HG03342 (cell line): ENCODE measurements at regions not wholly inside any gene's neighbourhood (a gene's known extent, or its start where the extent isn't known, plus 50 kb on each side); places are given as distances from the start of the nearest gene placed in this dataset.

Experiments used
- ATAC-seq: cut with Tn5 transposase; IDR thresholded peaks from one replicate; pipeline ENCODE4 v1.9.1; 2021; ENCODE audit warnings: mild to moderate bottlenecking, moderate library complexity; ENCODE audit not compliant: unreplicated experiment

DNA sequence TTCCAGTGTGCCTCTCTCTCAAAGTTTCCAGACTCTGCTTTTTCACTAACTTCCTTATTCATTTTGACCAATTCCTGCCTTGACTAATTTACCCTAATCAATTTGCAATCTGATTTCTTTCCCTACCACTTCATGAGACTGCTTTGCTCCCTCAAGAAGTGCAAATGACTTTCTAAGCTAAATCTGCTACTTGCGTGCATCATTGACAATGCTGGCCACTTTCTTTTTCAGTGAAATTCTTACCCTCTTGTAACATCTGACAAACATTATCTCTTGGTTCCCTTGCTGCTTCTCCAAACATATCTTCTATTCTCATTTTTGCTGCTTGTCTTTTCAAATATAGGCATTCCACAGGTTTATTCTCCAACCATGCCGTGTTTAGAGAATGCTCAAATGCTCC, 659.9 kb downstream of the USP25 start:
- ATAC-seq: no peak

GRCh38 chr21:16395285-16395684, 665.5 kb downstream of the USP25 start:
- ATAC-seq: no peak

DNA sequence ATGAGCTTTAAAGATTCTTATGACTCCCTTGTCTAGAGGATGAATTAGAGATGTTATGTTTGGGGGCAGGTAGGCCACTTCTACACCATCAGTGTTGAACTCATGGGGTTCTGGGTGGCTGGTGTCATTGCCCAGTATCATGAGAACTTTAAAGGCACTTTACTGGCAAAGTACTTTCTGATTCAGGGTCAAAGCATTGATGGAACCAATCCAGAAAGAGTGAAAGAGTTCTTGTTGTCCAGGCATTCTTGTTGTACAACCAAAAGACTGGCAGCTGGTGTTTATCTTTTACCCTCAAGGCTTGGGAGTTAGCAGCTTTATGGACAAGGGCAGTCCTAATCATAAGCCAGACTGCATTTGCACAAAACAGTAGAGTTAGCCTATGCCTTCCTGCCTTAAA, 673.0 kb downstream of the USP25 start:
- ATAC-seq: no peak

GRCh38 chr21:16404776-16405175, 675.0 kb downstream of the USP25 start:
- no peak for ATAC-seq

DNA sequence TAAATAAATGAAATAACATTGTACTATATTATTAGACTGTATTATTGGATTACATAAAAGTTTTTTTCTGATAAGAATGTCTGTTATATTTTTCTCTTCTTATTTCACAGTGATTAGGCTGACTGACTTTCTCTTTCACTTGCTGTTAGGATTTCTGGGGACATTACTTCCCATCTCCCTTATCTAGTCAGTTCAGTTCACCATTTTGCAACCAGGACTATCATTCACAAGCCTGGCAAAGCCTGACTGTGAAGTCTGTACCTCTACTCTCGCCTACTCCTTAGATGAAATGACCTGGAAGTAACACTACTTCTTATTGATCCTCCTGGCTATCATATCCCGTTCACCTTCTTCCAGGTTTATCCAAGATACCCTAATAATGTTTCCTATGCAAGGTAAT, 676.6 kb downstream of the USP25 start:
- ATAC-seq: no peak

GRCh38 chr21:16407403-16408240, 677.8 kb downstream of the USP25 start:
- ATAC-seq: no peak

DNA sequence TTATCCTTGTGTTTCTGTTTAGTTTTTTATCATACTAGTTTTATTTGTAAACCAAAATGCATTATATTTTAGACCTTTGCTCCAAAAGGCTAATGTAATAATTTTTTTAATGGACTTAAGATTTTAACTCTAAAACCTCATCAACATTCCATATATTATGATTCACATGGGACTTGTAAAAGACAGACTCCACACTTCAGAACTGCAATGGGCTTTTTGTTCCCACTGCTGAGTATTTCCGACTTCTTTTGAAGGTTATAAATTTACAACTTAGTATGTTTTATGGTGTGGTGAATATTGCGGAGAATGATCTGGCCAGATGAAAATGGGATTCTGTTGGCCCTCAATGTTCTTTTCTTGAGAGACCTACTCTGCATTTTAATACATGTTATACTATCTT, 678.5 kb downstream of the USP25 start:
- ATAC-seq: no peak

GRCh38 chr21:16409352-16409751, 679.6 kb downstream of the USP25 start:
- ATAC-seq: no peak

GRCh38 chr21:16418226-16418625, 688.4 kb downstream of the USP25 start:
- ATAC-seq: no peak

- ATAC-seq: no peak
Measured at GRCh38 chr21:16418642-16419041, 688.9 kb downstream of the USP25 start.

- no peak for ATAC-seq
Measured at GRCh38 chr21:16419188-16419921, 689.6 kb downstream of the USP25 start.

DNA sequence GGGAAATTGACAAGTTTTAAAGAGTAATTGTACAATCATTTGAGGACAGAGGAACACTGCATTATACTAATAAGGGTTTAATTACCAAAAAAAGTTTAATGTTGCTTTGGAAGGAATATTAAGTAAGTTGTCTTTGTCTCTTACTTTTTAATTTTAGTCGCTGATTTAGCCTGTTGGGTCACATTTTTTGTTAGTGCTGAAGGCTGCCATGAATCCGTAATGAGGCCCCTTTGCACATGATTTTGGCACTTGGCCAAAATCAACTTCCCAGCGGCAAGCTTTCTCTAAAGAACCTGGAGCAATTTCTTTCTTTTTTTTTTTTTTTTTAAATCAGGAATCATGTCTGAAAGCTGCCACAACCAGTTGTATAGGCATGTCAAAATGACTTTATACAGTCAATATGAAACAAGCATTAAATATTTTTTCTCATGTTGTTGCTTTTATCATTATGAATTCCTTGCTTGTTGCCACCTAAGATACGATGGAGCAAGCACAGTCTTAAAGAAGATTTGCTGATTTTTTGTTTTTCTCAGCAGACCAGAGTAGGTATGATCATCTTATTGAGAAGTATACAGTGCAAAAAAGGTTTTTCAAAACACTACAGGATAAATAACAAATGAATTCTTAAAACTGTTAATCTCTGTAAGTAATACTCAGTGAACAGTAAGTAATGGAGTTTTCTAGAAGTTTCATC, 690.4 kb downstream of the USP25 start:
- ATAC-seq: no peak

DNA sequence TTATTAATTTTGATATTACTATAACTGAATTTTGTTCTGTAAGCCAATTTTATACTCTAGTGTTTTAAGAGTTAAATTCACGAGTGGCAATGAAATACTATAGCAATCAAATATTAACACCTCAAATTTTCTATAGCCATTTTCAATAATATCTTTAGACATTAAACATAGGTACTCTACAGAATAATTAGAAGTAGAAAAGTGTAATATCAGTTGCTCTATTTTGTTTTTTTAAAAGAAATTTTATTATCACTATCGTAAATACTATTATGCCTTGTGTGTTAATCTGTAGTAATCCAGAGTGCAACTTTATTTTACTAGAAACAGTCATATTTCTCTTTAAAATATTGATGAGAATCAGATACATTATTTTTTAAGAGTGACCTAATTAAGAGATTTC, 691.2 kb downstream of the USP25 start:
- no peak for ATAC-seq

DNA sequence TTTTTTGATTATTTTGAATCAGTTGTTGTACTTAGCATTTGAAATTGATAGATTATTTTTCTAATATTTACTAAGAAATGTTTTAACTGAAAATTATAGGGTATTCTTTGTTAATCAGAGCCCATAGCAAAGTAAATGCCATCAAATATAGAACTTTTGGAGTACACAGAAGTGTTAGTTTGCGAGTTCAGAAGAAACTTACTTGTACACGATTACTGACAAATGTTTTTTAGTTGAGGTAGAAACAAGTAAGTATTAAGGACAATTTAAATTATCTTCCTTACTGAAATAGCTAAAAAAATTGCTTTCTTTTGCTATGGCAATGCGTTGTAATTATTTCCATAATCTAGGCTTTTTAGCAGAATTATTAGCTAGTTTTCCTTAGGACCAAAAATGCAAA, 692.2 kb downstream of the USP25 start:
- no peak for ATAC-seq

- no peak for ATAC-seq
Measured at GRCh38 chr21:16422702-16423101, 692.9 kb downstream of the USP25 start.

- ATAC-seq: no peak
Measured at GRCh38 chr21:16423921-16424320, 694.1 kb downstream of the USP25 start.

GRCh38 chr21:16424331-16424751, 694.6 kb downstream of the USP25 start:
- ATAC-seq: no peak

DNA sequence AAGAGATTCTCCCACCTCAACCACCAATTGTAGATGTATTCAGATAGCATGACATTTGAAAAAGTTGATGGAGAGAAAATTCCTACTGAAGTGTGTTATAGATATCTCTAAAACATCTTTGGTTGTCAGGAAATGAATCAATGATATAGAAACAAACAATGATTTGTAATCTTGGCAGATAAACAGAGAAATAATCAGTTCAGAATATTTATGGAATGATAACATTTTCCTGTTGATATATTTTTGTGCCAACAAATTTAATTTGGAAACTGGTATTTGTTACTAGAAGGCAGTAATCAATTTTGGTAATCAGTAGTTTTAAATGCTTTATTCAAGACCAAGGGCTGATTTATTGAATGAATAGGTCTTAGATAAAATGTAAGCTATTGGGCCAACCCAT, 695.6 kb downstream of the USP25 start:
- ATAC-seq: no peak

DNA sequence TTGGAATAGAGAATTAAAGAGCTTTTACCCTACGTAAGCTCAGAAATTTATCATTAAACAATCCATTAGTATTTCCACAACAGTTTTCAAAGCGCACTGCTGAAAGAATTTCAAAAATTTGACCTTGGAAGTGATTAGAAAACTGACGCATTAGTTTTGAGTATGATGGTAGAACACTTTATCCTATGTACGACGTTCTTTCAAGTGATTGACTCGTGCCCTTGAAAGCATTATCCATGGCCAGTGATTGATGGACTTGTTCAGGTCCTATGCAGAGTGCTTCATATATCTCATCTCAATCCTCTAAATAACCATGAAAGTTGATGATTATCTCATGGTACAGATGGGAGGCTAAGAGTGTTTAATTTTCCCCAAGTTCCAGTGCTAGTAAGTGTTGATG, 697.2 kb downstream of the USP25 start:
- ATAC-seq: no peak

GRCh38 chr21:16427587-16428087, 697.9 kb downstream of the USP25 start:
- ATAC-seq: no peak

- no peak for ATAC-seq
Measured at GRCh38 chr21:16437586-16437985, 707.8 kb downstream of the USP25 start.

- ATAC-seq: no peak
Measured at GRCh38 chr21:16438761-16439160, 709.0 kb downstream of the USP25 start.
